ENCODE measurements at regions not wholly inside any gene's neighbourhood (a gene's known extent, or its start where the extent isn't known, plus 50 kb on each side); places are given as distances from the start of the nearest gene placed in this dataset.

- no peak overlapping the region for H3K4me3 ChIP-seq (ENCODE audit: low read depth, low read length)
- TF ChIP-seq, protein P1, sequence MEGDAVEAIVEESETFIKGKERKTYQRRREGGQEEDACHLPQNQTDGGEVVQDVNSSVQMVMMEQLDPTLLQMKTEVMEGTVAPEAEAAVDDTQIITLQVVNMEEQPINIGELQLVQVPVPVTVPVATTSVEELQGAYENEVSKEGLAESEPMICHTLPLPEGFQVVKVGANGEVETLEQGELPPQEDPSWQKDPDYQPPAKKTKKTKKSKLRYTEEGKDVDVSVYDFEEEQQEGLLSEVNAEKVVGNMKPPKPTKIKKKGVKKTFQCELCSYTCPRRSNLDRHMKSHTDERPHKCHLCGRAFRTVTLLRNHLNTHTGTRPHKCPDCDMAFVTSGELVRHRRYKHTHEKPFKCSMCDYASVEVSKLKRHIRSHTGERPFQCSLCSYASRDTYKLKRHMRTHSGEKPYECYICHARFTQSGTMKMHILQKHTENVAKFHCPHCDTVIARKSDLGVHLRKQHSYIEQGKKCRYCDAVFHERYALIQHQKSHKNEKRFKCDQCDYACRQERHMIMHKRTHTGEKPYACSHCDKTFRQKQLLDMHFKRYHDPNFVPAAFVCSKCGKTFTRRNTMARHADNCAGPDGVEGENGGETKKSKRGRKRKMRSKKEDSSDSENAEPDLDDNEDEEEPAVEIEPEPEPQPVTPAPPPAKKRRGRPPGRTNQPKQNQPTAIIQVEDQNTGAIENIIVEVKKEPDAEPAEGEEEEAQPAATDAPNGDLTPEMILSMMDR (IDR thresholded peaks at IDR 0.05; ENCODE audit: insufficient read depth, low read length) = no peak
- DNase-seq (ENCODE audit: low read depth) = peak; percentile 19
Measured at GRCh38 chr5:125109816-125110215, 363.4 kb upstream of the ZNF608 start.

DNA sequence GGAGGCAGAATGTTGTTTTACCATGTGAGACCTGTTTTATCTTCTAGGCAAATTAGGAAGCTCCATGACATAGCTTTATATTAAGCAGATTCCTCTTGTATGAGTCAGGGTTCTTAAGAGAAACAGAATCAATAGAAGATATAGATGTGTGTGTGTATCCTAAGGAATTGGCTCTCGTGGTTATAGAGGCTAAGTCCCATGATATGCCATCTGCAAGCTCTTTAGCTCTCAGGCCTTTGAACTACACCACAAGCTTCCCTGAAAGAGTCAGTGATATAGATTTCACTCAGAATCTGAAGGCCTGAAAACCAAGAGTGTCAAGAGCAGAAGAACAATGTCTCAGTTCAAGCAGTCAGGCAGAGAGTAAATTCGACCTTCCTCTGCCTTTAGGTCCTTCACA lies 365.8 kb upstream of the ZNF608 start:
- TF ChIP-seq, protein P1 (IDR thresholded peaks at IDR 0.05; ENCODE audit: insufficient read depth, low read length) = no peak
- H3K4me3 ChIP-seq (ENCODE audit: low read depth, low read length) = no peak overlapping the region
- peak; percentile 17 for DNase-seq (ENCODE audit: low read depth)

- H3K4me3 ChIP-seq (ENCODE audit: low read depth, low read length) = no peak overlapping the region
- TF ChIP-seq, protein P1 (IDR thresholded peaks at IDR 0.05; ENCODE audit: insufficient read depth, low read length) = no peak
- no peak for DNase-seq (ENCODE audit: low read depth)
Measured at GRCh38 chr5:125113328-125113727, 366.9 kb upstream of the ZNF608 start.

GRCh38 chr5:125115195-125115525 lies 368.7 kb upstream of the ZNF608 start:
- no peak overlapping the region for H3K4me3 ChIP-seq (ENCODE audit: low read depth, low read length)
- TF ChIP-seq, protein P1 (IDR thresholded peaks at IDR 0.05; ENCODE audit: insufficient read depth, low read length) = no peak
- DNase-seq (ENCODE audit: low read depth) = no peak

DNA sequence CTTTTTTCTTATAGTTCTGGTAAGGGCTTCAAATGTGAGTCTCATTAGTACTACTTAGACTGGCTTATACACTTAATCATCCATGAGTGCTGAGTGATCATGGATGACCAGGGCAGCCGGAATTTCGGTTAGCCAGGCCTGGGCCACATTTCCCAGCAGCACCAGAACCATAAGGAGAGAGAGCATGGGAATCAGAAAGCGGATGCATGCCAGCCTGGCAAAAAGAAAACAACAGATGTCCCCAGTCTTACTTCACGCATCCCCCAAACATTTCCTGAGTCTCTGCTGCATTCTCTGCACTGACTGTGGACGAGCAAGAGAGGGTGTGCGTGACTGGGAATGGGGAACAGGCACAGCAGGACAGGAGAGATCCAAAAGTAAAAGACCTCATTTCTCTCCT lies 371.1 kb upstream of the ZNF608 start:
- DNase-seq (ENCODE audit: low read depth) = no peak
- H3K4me3 ChIP-seq (ENCODE audit: low read depth, low read length) = no peak overlapping the region
- TF ChIP-seq, protein P1 (IDR thresholded peaks at IDR 0.05; ENCODE audit: insufficient read depth, low read length) = no peak

GRCh38 chr5:125120012-125120411 lies 373.6 kb upstream of the ZNF608 start:
- H3K4me3 ChIP-seq (ENCODE audit: low read depth, low read length) = no peak overlapping the region
- TF ChIP-seq, protein P1 (IDR thresholded peaks at IDR 0.05; ENCODE audit: insufficient read depth, low read length) = no peak
- no peak for DNase-seq (ENCODE audit: low read depth)

- no peak for DNase-seq (ENCODE audit: low read depth)
- TF ChIP-seq, protein P1 (IDR thresholded peaks at IDR 0.05; ENCODE audit: insufficient read depth, low read length) = no peak
- no peak overlapping the region for H3K4me3 ChIP-seq (ENCODE audit: low read depth, low read length)
Measured at GRCh38 chr5:125125031-125125823, 378.8 kb upstream of the ZNF608 start.
